ENCODE measurements at regions not wholly inside any gene's neighbourhood (a gene's known extent, or its start where the extent isn't known, plus 50 kb on each side); places are given as distances from the start of the nearest gene placed in this dataset.

GRCh38 chr4:138010639-138011038, 231.5 kb downstream of the SLC7A11 start:
- Histone ChIP-seq H3K27me3 (ENCODE audit: insufficient read depth) (no peaks in the 10 kb centered on the region), H2AFZ (ENCODE audit: low read depth) (peak overlapping the region; percentile 58; the same call in 1 of the 2 replicates), H3F3A (replicated peaks; ENCODE audit: insufficient read depth) (no peaks in the 10 kb centered on the region), H4K20me1 (ENCODE audit: insufficient read depth) (no peaks in the 10 kb centered on the region), H3K27ac (ENCODE audit: low read depth in 2 of 2, low read length in 1 of 2) (no peak overlapping the region; a peak in 1 of 4 replicates), H3K36me3 (replicated peaks in 1 of 2; ENCODE audit: control insufficient read depth in 1 of 2, insufficient read depth in 2 of 2, low read length in 1 of 2) (no peaks in the 10 kb centered on the region), H3K4me3 (ENCODE audit: low read depth in 2 of 2, low read length in 1 of 2) (no peak overlapping the region), H3K79me2 (ENCODE audit: insufficient read depth) (no peaks in the 10 kb centered on the region), H3K4me2 (no peak overlapping the region), H3K9me3 (no peaks in the 10 kb centered on the region), H3K4me1 (ENCODE audit: control insufficient read depth in 1 of 2, insufficient read depth in 2 of 2, low read depth in 1 of 2, low read length in 1 of 2) (no peaks in the 10 kb centered on the region; a peak in 1 of 4 replicates), H3K9me2 (no peaks in the 10 kb centered on the region), H3K9ac (no peak overlapping the region)
- CTCF ChIA-PET, result interaction anchor here (1.1 kb wide), 1 partner anchor 12 kb away, joined by 5 read pairs; no protein-coding TSS in a partner anchor
- POLR2A ChIA-PET, result no interaction called here
- no peak for DNase-seq
- no peak for TF ChIP-seq REST (IDR thresholded peaks at IDR 0.05; ENCODE audit: low read depth, low read length)

- Histone ChIP-seq H3K4me1 (ENCODE audit: control insufficient read depth in 1 of 2, insufficient read depth in 2 of 2, low read depth in 1 of 2, low read length in 1 of 2) (no peaks in the 10 kb centered on the region; a peak in 1 of 4 replicates), H3K4me2 (no peak overlapping the region), H3K4me3 (ENCODE audit: low read depth in 2 of 2, low read length in 1 of 2) (no peak overlapping the region), H3K36me3 (replicated peaks in 1 of 2; ENCODE audit: control insufficient read depth in 1 of 2, insufficient read depth in 2 of 2, low read length in 1 of 2) (no peaks in the 10 kb centered on the region), H3K27me3 (ENCODE audit: insufficient read depth) (no peaks in the 10 kb centered on the region), H3K9me3 (no peaks in the 10 kb centered on the region), H3F3A (replicated peaks; ENCODE audit: insufficient read depth) (no peaks in the 10 kb centered on the region), H3K9me2 (no peaks in the 10 kb centered on the region), H4K20me1 (ENCODE audit: insufficient read depth) (no peaks in the 10 kb centered on the region), H2AFZ (ENCODE audit: low read depth) (no peak overlapping the region), H3K79me2 (ENCODE audit: insufficient read depth) (no peaks in the 10 kb centered on the region), H3K27ac (ENCODE audit: low read depth in 2 of 2, low read length in 1 of 2) (no peak overlapping the region), H3K9ac (no peak overlapping the region)
- DNase-seq, result peak; percentile 4
- 92% methylated on average over 1 of the region's 1 CpG for WGBS (ENCODE audit: low lambda C conversion rate)
- POLR2A ChIA-PET, result no interaction called here
- TF ChIP-seq USF2 (IDR thresholded peaks at IDR 0.05; ENCODE audit: borderline replicate concordance, low read depth, low read length) (no peak), NRF1 (IDR thresholded peaks at IDR 0.05; ENCODE audit: low read depth, low read length) (no peak), CTCF (IDR thresholded peaks at IDR 0.05) (peak; percentile 41), PBX3 (IDR thresholded peaks at IDR 0.05) (no peak), TAF1 (IDR thresholded peaks at IDR 0.05; ENCODE audit: borderline replicate concordance, low read depth, low read length) (no peak)
- CTCF ChIA-PET, result no interaction called here
Observed at GRCh38 chr4:138007572-138007971, 234.6 kb downstream of the SLC7A11 start.
